ENCODE measurements at regions not wholly inside any gene's neighbourhood (a gene's known extent, or its start where the extent isn't known, plus 50 kb on each side); places are given as distances from the start of the nearest gene placed in this dataset.

DNA sequence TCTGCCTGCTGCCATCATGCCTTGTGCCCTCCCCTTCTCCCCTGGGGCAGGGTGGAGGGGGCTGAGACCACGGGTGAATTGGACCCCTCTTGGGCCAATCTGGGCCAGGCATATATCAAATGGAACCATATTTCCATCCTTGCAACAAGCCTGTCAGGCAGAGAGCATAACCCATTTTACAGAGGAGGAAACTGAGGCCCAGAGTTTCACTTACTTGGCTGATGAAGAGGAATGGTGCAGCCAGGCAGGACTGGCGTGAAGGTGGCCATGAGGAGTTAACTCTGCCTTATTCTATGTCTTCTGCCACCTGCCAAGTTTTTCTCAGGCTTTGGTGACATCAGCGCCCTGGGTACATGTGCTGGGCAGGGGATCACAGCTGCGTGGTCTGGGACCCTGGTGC lies 155.5 kb upstream of the PCBD1 start:
- peaks cover 8% of the 10 kb centered on the region; the same call in 1 of the 2 replicates for H3K27me3 ChIP-seq (replicated peaks)
- no peaks in the 10 kb centered on the region for H3K36me3 ChIP-seq
- no peak overlapping the region for H3K4me3 ChIP-seq
- no peak for DNase-seq (ENCODE audit: low read depth in 1 of 2, low spot score in 2 of 2)
- no peaks in the 10 kb centered on the region for H3K9me3 ChIP-seq (replicated peaks)
- H3K27ac ChIP-seq = no peak overlapping the region
- H3K4me1 ChIP-seq (replicated peaks) = no peaks in the 10 kb centered on the region

DNA sequence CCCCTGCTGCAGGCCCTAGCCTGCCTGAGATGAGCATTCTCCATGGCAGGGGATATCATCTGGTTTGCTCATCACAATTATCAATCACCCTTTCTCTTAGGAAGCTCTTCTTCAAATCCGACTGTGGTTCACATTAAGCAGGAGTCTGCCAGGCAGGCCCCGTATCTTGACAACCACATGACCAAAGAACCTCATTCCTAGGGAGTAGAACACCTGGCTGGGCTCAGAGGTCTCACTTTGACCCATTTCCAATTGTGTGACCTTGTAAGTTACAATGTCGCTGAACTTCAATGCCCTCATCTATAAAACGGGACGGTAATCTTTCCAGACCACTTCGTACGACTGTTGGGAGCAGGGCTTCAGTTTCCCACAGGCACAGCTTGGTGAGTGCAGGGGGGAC lies 156.4 kb upstream of the PCBD1 start:
- Histone ChIP-seq H3K4me1 (replicated peaks) (no peaks in the 10 kb centered on the region), H3K27me3 (replicated peaks) (peaks cover 8% of the 10 kb centered on the region; the same call in 1 of the 2 replicates), H3K4me3 (no peak overlapping the region), H3K27ac (no peak overlapping the region), H3K9me3 (replicated peaks) (no peaks in the 10 kb centered on the region), H3K36me3 (no peaks in the 10 kb centered on the region)
- no peak for DNase-seq (ENCODE audit: low read depth in 1 of 2, low spot score in 2 of 2)

DNA sequence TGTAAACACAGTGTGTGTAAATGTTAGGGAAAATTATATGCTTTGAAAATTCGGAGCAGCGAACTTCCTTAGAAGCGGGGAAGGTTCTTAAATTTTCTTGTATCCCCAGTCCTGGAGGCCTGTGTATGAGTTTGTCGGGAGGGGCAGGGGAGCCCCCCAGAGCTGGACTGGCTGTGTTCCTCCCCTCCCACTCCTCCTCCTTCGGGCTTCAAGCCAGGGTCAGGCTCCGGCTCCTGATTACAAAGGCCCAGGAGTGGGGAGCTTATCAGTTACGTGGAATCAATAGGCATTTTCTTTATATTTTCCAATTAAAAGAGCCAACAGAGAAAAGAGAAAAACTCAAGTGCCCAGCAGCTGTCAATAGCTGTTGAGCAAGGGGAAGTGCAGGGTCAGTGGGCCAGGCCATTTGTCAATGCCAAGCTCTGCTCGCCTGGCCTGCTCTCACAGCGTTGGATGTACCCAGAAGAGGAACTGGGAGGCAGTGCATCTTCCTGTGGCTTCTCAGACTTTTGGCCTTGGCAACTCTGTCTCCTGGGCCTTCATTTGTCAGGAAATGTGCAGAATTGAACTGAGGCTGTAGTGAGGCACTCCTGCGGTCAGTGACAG lies 156.9 kb upstream of the PCBD1 start:
- Histone ChIP-seq H3K36me3 (no peaks in the 10 kb centered on the region), H3K9me3 (replicated peaks) (no peaks in the 10 kb centered on the region), H3K27ac (no peak overlapping the region), H3K27me3 (replicated peaks) (peaks cover 8% of the 10 kb centered on the region; the same call in 1 of the 2 replicates), H3K4me3 (no peak overlapping the region), H3K4me1 (replicated peaks) (no peaks in the 10 kb centered on the region)
- no peak for DNase-seq (ENCODE audit: low read depth in 1 of 2, low spot score in 2 of 2)

DNA sequence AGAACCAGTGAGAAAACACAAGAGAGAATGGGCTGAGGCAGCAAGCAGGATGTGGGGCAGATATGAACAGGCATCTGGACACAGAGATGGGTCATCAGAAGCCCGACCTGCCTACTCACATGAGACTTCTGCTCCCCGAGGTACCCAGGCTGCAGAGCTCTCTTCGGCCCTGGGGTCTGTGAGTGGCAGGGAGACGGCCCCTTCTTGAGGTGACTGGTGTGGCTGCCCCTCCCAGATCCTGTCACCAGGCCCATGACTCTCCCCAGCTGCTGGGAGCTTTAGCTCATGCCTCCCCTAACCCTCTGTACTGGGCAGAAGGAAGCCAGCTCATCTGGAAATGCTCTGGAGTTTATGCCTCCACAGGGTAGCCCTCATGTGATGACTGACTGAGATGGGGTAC lies 157.6 kb upstream of the PCBD1 start:
- Histone ChIP-seq H3K9me3 (replicated peaks) (no peaks in the 10 kb centered on the region), H3K27ac (no peak overlapping the region), H3K4me3 (no peak overlapping the region), H3K27me3 (replicated peaks) (peaks cover 10% of the 10 kb centered on the region; the same call in 1 of the 2 replicates), H3K36me3 (no peaks in the 10 kb centered on the region), H3K4me1 (replicated peaks) (no peaks in the 10 kb centered on the region)
- DNase-seq (ENCODE audit: low read depth in 1 of 2, low spot score in 2 of 2) = no peak

DNA sequence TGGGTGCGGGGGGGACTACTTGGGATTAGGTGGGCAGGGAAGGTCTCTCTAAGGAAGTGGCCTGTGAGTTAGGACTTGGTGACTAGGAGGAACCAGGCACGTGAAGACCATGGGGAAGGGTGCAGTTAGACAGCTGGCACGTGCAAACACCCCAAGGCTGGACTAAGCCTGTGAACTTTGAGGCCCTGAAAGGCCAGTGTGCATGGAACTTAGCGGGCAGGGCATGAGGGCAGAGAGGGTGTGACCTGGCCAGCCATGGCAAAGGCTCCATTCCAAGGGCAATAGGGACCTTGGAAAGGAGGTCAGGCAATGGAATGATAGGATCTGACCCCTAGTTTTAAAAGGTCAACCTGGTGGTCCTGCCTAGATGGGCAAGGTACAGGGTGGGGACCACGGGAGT lies 158.4 kb upstream of the PCBD1 start:
- H3K36me3 ChIP-seq = no peaks in the 10 kb centered on the region
- no peaks in the 10 kb centered on the region for H3K4me1 ChIP-seq (replicated peaks)
- H3K9me3 ChIP-seq (replicated peaks) = no peaks in the 10 kb centered on the region
- H3K27me3 ChIP-seq (replicated peaks) = peaks cover 13% of the 10 kb centered on the region
- H3K27ac ChIP-seq = no peak overlapping the region
- no peak overlapping the region for H3K4me3 ChIP-seq
- DNase-seq (ENCODE audit: low read depth in 1 of 2, low spot score in 2 of 2) = no peak

DNA sequence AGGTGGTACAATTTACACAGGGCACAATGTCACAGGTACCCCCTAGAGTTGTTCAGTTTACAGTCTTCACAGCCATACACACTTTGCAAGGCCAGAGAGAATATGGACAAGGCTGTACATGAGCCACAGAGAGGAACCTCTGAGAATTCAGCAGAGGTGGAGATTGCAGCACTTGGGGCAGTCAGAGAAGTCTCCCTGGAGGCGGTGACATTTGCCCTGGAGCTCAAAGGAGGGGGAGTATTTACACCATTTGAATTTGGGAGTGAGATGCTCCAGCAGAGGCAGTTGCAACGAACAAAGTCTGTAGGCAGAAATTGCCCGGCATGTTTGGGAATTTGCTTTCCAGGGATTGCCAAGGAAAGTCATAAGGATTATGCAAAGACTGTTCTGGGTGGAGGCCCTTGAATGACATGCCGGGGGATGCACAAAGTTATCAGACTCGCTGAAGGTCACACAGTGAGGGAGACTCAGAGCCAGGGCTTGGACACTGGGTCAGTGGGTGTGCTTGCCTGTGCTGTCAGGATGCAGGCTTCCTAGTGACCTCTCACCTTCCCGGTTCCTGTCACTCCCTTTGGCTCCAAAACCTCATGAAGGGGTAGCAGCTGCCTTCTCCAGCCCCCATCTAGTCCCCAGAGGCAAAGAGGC lies 160.7 kb upstream of the PCBD1 start:
- Histone ChIP-seq H3K9me3 (replicated peaks) (no peaks in the 10 kb centered on the region), H3K4me3 (no peak overlapping the region), H3K36me3 (no peaks in the 10 kb centered on the region), H3K27me3 (replicated peaks) (peaks cover 15% of the 10 kb centered on the region), H3K27ac (no peak overlapping the region), H3K4me1 (replicated peaks) (no peaks in the 10 kb centered on the region)
- DNase-seq (ENCODE audit: low read depth in 1 of 2, low spot score in 2 of 2) = no peak

DNA sequence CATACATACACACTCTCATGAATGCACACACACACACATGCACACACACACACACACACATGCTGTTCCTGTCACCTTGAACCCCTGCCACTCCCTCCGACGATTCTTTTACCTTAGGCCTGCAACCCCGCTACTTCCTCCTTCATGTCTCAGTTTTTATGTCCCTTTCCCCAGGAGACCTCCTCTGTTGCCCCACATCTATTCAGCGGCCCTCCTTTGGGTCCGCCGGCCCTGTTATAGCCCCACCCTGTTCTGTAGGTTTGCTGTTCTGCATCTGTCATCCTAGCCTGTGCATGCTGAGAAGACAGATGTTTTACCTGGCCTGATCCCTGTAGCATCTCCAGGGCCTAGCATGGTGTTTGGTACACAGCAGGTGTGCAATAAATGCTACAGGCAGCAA lies 161.6 kb upstream of the PCBD1 start:
- H3K9me3 ChIP-seq (replicated peaks) = no peaks in the 10 kb centered on the region
- no peaks in the 10 kb centered on the region for H3K4me1 ChIP-seq (replicated peaks)
- DNase-seq (ENCODE audit: low read depth in 1 of 2, low spot score in 2 of 2) = no peak
- H3K36me3 ChIP-seq = no peaks in the 10 kb centered on the region
- peaks cover 15% of the 10 kb centered on the region for H3K27me3 ChIP-seq (replicated peaks)
- no peak overlapping the region for H3K27ac ChIP-seq
- H3K4me3 ChIP-seq = no peak overlapping the region

DNA sequence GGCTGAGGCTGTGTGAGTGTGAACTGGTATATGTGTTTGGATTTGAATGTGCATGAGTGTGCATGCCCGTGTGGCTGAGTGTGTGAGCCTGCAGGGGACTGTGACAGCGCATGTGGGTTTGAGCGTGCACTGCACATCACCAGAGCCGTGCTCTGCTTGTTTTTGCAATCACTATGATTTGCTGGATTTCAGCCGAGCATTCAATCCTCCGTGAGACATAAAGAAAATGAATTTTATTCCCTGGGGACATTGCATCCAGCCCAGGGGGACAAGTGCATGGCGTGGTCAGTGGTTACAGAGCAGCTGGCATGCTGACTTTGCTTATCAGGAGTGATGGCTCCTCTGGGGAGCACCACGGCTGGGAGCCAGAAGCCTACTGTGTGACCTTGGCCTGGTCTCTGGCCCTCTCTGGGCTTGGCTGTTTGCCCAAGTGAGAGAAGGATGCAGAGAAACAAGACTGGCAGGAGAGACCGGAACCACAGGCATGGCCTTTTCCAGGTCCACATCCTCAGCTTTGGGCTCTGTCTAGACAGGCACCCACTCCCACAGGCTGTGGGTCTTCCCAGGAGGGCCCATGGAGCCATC lies 160.2 kb upstream of the UNC5B start:
- no peak for DNase-seq (ENCODE audit: low read depth in 1 of 2, low spot score in 2 of 2)
- H3K27me3 ChIP-seq (replicated peaks) = peaks cover 24% of the 10 kb centered on the region
- no peak overlapping the region for H3K4me3 ChIP-seq
- H3K9me3 ChIP-seq (replicated peaks) = no peaks in the 10 kb centered on the region
- H3K36me3 ChIP-seq = no peaks in the 10 kb centered on the region
- no peak overlapping the region for H3K27ac ChIP-seq
- no peaks in the 10 kb centered on the region for H3K4me1 ChIP-seq (replicated peaks)

DNA sequence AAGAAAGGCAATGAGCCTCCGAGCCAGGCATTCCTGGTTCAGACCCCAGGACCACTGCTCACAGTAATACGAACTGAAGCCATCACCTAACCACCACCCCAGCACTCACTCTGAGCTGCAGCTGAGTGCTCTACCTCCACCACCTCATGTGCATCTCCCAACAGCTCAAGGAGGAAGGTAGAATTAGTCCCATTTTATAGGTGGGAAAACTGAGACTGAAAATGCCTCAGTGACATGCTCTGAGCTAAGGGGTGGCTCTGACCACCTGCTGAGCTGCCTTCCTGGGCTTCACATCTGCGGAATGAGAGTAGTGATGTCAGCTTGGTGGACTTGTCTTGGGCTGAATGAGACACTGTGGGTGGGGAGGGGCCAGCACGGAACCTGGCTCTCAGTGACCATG lies 159.7 kb upstream of the UNC5B start:
- DNase-seq (ENCODE audit: low read depth in 1 of 2, low spot score in 2 of 2) = no peak
- Histone ChIP-seq H3K27ac (no peak overlapping the region), H3K4me1 (replicated peaks) (no peaks in the 10 kb centered on the region), H3K36me3 (no peaks in the 10 kb centered on the region), H3K9me3 (replicated peaks) (no peaks in the 10 kb centered on the region), H3K27me3 (replicated peaks) (peaks cover 24% of the 10 kb centered on the region), H3K4me3 (no peak overlapping the region)

DNA sequence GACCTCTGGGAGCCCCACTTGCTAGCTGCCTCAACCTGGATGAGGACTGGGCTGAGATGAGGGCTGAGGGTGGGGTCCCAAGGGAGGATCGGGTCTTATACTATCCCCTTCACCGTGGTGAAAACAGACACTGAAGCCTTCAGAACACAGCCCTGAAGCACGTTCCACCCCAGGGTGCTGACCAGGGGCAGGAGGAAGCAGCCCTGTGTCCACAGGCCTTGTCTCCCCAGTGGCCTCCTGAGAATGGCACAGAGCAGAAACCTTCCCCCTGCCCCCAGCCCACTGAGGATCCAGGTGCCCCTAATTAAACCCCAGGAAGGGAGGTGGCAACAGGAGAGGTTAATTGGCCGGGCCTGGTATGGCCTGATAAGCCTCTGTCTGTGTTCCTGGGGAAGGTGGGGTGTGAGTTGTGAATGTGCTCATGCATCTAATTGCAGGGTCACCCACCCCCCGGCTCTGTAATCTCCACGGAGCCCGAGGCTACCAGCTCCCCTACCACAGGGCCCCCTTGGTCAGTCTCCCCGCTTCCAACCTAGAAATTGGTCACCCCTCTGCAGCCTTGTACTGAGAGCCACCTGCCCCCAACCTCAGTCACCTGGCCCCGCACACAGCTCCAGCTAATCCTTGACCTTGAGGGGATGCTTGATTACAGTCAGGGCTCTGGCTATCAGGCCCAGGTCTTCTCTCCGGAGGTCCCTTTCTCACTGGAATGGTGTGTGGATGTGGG lies 159.0 kb upstream of the UNC5B start:
- no peaks in the 10 kb centered on the region for H3K4me1 ChIP-seq (replicated peaks)
- H3K4me3 ChIP-seq = no peak overlapping the region
- DNase-seq (ENCODE audit: low read depth in 1 of 2, low spot score in 2 of 2) = no peak
- H3K36me3 ChIP-seq = no peaks in the 10 kb centered on the region
- no peak overlapping the region for H3K27ac ChIP-seq
- no peaks in the 10 kb centered on the region for H3K9me3 ChIP-seq (replicated peaks)
- H3K27me3 ChIP-seq (replicated peaks) = peaks cover 24% of the 10 kb centered on the region

DNA sequence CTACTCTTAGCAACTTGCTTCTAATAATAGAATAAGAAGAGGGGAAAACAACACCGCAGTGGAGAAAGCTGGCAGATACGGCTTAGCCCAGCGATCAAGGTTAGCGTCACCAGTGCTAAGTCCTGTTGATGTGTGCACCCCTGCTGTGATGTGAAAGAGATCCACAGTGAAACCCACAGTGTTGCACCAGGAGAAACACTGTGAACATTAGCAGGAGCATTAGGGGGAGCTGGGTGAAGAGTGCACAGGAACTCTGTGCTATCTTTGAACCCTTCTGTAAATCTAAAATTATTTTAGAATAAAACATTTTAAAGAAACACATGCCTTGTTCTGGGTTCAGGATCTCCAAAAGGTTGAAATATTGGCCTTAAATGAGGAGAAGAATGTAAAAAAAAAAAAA lies 154.1 kb upstream of the UNC5B start:
- H3K36me3 ChIP-seq = no peaks in the 10 kb centered on the region

DNA sequence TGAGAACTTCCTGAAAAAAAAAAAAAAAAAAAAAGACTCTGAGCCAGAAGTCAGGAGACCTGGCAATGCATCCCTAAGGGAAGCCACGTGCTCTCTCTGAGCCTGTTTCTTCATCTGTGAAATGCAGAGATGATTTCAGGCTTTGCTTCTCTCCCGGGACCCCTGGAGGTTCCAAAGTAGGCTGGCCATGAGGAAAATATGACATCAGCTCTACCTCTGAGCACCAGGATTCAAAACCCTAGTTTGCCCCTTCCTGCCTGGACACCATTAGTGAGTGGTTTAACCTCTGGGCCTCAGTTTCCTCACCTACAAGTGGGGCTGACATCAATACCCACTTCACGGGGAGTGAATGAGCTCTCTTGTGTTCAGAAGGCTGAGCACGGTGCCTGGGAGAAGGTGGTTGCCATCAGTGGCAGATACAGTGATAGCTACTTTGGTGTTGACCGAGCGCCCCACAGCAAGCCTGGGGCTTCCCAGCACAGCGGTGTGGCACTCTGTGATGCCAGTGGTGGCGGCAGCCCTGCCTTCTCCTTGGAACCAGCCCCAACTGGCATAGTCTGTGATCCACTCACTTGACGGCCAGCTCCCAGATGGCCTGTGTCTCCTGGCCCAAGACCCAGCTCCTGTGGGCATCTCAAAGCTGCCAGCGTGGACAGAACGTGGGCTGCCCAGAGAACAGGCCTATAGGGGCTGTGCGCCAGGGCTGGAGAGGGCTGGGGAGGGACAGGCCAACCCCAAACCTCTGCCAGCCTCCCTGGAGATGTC lies 153.1 kb upstream of the UNC5B start:
- Histone ChIP-seq H3K4me3 (no peak overlapping the region), H3K27me3 (replicated peaks) (peaks cover 14% of the 10 kb centered on the region; the same call in 1 of the 2 replicates)
- no peak for DNase-seq (ENCODE audit: low read depth in 1 of 2, low spot score in 2 of 2)

More for the DNA sequence above, 154.1 kb upstream of the UNC5B start:
- no peak for DNase-seq (ENCODE audit: low read depth in 1 of 2, low spot score in 2 of 2)
- H3K4me1 ChIP-seq (replicated peaks) = no peaks in the 10 kb centered on the region
- no peak overlapping the region for H3K4me3 ChIP-seq
- no peak overlapping the region for H3K27ac ChIP-seq
- H3K27me3 ChIP-seq (replicated peaks) = peaks cover 14% of the 10 kb centered on the region; the same call in 1 of the 2 replicates
- no peaks in the 10 kb centered on the region for H3K9me3 ChIP-seq (replicated peaks)

DNA sequence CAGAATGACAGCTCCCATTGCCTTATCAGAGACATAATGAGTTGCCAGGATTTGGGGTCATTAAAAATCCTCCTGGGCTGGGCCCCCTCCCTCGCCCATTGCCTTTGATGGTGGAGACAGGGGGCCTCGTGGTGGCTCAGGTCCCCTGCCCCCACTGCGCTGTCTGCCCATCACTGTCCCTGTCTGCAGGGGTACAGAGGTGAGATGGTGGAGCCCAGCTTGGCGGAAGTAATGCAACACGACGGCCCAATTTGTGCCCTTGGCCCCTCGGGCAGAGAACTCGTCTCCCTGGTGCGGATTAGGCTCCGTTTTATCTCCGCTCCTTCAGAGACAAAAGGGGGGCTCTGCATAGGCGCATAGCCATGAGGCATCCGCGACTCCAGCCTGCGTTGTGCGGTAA lies 152.4 kb upstream of the UNC5B start:
- H3K9me3 ChIP-seq (replicated peaks) = no peaks in the 10 kb centered on the region
- H3K27me3 ChIP-seq (replicated peaks) = peaks cover 14% of the 10 kb centered on the region; the same call in 1 of the 2 replicates
- DNase-seq (ENCODE audit: low read depth in 1 of 2, low spot score in 2 of 2) = no peak
- H3K4me3 ChIP-seq = no peak overlapping the region
- no peaks in the 10 kb centered on the region for H3K4me1 ChIP-seq (replicated peaks)
- H3K36me3 ChIP-seq = no peaks in the 10 kb centered on the region
- no peak overlapping the region for H3K27ac ChIP-seq

More for the DNA sequence above, 153.1 kb upstream of the UNC5B start:
- no peaks in the 10 kb centered on the region for H3K4me1 ChIP-seq (replicated peaks)
- H3K27ac ChIP-seq = no peak overlapping the region
- H3K9me3 ChIP-seq (replicated peaks) = no peaks in the 10 kb centered on the region
- no peaks in the 10 kb centered on the region for H3K36me3 ChIP-seq

All from SJSA1 (cell line).